GM18868 (cell line): ENCODE measurements at regions not wholly inside any gene's neighbourhood (a gene's known extent, or its start where the extent isn't known, plus 50 kb on each side); places are given as distances from the start of the nearest gene placed in this dataset.
"Not testable (repeated sequence)": the region's sequence is repeated elsewhere in the genome, so short reads cannot be mapped to it uniquely, and the experiment has no call there.

Experiments
- ATAC-seq: cut with Tn5 transposase; IDR thresholded peaks from one replicate; pipeline ENCODE4 v1.9.1; 2021; ENCODE audit warnings: mild to moderate bottlenecking, moderate library complexity; ENCODE audit not compliant: unreplicated experiment

DNA sequence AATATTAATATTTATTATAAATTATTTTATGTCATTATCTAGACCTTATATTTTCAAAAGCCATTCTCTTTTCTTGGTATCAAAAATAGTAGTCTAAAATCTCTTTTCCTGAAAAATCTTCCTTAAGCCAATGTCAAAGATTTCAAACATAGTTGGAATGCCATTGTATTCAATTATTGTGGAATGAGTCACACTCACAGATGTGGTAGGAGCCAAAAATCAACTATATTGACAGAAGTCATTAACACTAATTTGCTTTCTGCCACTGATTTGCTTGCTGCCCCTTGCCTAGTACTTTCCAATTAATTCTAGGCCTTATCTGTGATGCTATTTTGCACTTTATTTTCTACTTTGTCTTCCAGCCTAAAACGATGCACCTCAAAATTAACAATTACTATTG is 1326.3 kb upstream of the GJE1 start:
- ATAC-seq, result no peak

DNA sequence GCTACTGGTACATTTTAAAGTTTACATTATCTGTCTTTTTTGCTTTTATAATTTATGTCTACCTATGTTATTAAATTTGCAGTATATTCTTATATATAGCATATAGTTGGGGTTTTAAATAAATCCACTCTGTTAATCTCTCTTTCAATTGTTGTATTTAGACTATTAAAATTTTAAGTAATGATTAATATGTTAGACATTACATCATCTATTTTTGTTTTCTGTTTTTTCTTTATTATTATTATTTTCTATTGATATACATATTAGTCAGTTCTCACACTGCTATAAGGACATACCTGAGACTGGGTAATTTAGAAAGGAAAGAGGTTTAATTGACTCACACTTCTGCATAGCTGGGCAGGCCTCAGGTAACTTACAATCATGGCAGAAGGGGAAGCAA is 1338.2 kb upstream of the GJE1 start:
- no peak for ATAC-seq

DNA sequence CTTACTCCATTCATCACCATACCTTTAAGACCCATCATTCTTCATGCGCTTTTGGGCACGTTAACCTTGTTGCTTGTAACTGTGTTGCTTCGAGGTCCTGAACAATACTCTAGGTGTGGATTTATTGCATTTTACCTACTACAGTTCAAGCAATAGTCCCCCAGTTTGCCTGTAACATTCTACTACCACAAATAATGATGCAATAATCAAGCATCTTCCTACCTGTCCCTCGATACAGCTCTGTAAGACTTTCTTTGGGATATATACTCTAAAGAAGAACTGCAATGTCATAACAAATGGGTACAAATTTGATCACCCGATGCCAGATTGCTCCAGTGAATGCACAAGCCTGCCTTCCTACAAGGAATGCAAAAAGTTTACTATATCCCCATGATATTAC is 1342.6 kb upstream of the GJE1 start:
- ATAC-seq, result no peak

DNA sequence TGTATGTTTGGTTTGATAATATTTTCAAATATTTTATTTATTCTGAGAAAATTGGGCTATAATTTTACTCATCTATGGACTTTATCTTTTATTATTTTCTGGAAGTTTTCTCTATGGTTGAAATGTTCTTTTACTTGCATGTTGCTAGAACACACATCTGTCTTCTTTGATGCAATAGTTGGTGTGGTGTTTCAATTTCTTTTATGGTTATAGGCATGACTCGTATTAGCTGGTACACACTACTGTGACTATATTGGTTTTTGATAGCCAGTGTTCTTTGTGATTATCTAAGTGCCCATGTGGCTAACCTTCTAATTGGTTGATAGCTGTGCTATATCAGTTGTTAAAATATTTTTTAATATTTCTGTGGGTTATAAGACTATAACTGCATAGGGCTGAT is 1343.3 kb upstream of the GJE1 start:
- no peak for ATAC-seq

DNA sequence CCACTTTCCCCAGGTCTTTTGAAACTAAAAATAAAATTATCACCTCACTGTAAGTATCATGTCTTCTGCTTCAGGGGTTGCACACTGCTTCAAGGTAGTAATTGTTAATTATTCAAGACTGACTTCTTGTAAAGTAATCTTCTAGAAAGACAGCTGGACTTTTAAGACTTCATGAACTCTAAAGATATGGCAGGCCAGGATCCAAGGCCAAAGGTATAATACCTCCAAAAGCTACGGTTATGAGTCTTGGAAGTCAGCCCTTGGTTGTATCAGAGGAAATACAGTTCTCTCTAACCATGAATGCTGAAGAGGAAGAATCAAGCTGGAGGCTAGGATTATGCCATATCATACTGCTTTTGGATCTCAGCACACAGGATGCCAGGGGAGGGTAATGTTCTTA is 1346.8 kb upstream of the GJE1 start:
- no peak for ATAC-seq

DNA sequence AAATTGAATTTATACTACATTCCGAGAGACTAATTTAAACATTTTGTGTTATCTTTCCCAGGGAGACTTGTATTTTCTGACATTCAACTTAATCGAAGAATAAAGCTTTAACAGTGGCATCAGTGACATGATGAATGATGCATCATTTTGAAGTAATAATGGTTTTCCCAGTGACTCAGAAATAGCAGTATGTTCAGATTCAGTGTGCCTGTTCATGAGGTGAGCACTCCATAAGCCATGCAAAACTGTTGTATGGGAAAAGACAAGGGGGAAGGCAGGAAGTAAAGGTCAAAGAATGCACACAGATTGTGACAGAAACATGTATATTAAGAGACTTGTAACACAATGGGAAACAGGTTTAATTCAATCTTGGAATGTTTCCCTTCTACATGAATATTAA is 1348.2 kb upstream of the GJE1 start:
- no peak for ATAC-seq

DNA sequence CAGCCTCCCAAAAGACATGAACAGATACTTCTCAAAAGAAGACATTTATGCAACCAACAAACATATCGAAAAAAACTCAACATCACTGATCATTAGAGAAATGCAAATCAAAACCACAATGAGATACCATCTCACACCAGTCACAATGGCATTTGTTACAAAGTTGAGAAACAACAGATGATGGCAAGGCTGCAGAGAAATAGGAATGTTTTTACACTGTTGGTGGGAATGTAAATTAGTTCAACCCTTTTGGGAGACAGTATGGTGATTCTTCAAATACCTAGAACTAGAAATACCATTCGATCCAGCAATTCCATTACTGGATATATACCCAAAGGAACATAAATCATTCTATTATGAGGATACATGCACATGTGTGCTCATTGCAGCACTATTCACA is 1349.2 kb upstream of the GJE1 start:
- ATAC-seq, result not testable (repeated sequence)

DNA sequence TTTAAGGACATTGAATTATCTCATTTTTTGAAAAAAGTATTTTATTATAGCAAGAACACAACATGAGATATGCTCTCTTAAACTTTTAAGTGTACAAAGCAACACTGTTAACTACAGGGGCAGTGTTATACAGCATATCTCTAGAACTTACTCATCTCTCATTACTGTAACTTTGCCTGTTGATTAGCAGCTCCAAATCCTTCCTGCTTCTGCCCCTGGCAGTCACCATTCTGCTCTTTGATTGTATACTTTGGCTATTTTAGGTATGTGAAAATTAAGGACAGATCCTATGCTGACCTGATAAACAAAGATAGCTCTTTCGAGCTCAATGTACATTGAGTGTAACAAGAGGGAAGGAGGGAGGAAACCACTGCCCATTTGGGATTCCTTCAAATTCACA is 1349.8 kb upstream of the GJE1 start:
- ATAC-seq, result no peak

DNA sequence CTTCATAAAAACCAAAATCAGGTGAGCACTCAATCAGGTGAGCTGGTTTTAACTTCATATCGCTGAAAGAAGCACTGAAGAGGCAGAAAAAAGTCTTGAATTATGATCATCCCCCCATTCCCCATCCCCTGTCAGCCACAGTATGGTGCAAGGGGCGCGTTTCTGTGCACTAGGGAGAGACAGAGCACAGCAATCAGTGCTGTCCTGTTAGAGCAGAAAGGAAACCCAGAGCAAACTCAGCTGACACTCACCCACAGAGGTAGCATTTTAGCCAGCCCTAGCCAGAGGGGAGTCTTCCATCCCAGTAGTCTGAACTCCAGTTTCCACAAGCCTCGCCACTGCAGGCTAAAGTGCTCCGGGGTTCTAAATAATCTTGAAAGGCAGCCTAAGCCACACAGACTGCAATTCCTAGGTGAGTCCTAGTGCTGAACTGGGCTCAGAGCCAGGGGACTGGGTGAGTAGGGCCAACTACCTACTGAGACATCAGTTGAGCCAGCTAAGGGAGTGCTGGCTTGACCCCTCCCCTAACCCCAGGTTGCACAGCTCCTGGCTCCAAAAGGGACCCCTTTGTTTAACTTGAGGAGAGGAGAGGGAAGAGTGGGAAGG is 1352.6 kb upstream of the GJE1 start:
- no peak for ATAC-seq

DNA sequence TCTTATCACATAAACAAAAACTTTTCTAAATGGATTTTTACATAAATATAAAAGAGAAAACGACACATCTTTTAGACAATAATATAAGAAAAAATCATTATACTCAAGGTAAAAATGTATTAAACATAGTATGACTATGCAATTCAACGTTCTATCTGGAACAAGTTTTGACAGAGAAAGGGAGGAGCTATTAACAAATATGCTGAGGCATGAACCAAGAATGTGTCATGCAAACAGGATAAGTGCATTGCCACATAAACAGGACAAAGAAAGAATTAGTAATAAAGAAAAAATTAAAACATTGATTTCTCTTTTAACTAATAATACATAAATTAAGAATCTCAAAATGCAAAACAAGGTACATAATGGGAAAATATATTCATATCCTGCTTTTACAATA is 1353.4 kb upstream of the GJE1 start:
- ATAC-seq, result no peak

DNA sequence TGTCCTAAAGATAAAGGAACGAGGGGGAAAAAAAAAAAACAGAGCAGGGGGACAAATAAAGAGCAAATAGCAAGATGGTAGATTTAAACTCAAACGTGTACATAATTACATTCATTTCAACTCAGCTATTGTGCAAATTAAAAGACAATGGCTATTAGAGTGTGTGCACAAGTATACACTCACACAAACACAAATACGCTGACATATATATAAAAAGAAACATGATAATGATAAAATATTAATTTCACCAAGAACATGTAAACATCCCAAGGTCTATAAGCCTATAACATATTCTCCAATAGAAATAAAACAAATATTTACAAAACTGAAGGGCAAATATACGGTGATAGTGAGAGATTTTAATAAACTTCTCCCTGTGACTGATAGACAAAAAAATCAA is 1354.9 kb upstream of the GJE1 start:
- no peak for ATAC-seq

DNA sequence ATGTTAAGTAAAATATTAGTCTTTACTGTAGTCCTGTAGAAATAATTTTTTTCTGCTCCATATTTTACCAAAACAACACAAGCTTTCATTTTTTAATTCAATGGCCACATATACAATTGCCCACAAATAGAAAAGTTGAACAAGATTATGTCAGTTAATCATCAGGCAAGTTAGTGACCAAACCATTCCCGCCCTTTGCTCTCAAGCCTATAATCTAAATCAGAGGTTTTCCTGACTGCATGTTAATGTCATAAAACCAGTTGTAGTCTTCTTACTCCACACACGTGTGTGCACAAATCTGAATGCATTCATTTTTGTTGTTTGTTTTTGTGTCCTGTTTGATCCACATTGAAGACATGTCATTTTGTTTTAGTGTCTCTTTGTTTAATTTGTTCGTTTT is 1357.7 kb upstream of the GJE1 start:
- ATAC-seq, result no peak

DNA sequence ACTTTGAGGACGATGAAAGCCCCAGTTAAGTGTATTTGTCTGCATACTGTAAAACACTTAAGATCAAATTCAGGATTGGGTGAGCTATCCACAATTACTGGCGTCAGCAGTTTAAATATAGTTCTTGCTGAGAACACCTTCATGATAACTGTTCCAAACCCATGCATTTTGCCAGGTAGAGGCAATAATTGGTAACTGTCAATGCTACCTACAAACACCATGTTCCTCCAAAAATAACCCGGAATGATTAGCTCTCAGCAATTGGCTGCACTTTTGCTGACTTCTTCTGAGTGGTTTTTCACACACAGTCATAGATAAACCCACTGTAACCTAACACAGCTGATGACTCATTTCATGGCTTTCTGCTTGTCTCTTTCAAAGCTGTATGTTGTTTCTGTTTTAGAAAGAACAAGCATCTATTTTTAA is 1358.6 kb upstream of the GJE1 start:
- ATAC-seq, result peak; percentile 100

DNA sequence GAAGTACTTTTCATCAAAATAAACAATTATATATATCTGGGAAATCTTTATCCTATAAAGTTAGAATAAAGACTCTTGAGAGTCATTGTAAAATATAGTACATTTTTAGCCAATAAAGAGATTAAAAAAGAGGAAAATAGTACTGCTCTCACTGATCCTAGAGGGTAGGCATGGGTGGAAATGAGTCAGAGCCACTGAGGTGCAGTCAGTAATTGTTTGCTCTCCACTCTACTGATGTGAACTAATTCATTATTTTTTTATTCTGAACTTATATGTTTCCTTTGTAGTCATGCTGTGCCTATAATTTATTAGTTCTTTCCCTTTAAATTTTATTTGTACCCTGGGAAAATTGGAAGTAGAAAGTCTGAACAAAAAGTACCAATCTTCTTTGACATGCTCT is 1359.4 kb upstream of the GJE1 start:
- no peak for ATAC-seq

DNA sequence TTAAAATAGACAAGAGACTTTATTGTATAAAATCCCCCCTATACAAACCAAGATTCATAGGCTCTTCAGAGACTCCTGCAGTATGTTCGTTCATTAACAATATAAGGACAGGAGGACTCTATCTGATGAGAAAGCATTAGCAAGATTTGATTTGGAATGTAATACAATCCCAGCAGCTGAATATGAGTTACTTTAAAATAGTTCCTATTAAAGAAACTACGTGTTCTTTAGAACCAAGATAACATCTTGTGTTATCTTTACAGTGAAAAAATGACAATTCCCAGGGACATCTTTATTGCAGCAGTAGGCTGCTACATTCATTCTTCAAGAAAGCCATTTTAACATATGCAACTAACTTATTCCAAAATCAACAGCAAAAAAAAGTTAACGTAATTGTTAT is 1360.1 kb upstream of the GJE1 start:
- no peak for ATAC-seq

DNA sequence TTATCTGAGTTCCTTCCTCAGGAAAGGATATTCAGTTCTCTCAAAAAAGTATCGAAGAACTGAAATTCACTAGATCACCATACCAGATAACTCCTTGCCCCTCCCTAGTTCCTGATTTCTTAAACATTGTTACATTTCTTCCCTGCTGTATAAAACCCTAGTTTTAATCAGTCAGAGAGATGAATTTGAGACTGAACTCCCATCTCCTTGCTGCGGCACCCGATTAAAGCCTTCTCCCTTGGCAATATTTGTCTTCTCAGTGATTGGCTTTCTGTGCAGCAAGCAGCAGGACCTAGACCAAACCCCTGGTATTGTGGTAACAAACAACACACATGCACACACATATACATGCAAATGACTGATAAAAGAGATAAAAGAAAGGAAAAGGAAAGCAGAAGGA is 1364.6 kb upstream of the GJE1 start:
- ATAC-seq, result no peak

DNA sequence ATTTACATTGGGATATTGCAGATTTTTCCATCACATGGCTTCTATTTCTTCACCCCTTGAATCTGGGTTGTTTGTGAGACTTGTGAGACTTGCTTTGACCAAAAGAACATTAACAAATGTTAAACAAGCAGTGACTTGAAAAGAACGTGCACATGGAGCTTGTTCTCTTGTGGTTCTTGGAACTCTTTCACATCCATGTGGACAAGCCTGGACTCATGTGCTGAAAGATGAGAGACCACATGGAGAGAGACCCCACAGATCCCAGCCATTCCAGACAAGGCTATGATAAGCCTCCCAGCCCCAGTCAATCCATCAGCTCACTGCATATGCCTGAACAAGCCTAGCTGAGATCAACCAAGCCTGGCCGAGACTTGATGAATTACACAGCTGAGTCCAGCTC is 1365.7 kb upstream of the GJE1 start:
- ATAC-seq, result no peak

DNA sequence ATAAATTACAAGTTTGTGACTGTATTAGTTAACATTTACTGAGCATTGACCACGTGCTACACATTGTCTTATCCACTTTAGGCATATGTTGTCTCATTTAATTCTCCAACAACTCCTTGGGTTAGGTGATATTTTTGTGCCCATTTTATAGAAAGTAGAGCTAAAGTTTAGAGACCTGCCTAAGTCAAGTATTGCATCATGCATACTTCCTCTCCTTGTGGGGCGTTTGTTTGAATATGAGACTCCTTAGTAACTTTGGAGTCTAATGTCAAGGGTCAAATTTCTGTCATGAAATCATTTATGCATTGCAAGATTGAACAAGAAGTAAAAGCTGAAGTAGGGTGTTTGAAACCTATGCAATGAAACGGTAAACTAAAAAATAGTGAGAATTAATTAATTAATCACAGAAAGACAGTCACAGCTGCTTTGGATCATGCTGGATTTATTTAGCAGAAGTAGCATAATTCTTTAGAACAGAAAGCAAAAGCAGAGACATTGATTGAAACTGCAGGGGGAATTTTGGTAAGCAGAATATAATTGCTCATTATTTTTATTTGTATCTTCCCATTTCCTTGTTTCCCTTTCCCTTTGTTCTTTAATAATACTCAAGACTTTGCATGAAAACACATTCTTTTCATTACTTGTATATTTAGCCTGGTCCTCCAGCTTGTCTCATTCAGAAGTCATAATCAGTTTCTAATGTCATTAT is 1374.4 kb upstream of the GJE1 start:
- ATAC-seq, result no peak

DNA sequence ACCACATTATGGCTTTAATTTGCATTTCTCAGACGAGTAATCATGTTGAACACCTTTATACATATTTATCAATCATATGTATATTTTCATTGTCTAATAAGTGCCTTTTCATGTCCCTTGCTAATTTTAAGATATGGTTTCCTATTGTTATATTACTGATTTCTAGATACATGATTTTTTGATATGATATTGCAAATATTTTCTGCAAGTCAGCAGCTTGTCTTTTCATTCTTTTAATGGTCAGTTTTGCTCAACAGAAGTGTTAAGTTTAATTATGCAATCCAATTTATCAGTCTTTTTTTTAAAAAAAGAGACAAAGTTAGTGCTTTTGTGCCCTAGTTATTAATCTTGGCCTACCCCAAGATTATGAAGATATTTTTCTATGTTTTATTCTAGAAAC is 1377.8 kb upstream of the CITED2 start:
- ATAC-seq, result no peak

DNA sequence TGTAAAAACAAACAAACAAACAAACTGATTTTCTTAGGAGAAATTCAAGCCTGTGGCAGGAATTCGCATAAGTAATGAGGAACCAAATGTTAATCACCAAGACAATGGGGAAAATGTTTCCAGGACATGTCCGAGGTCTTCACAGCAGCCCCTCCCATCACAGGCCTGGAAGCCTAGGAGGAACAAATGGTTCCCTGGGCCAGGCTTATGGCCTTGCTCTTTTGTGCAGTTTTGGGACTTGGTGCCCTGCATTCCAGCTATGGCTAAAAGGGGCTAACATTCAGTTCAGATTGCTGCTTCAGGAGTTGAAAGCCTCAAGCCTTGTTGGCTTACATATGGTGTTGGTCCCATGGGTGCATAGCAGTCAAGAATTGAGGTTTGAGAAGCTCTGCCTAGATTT is 1372.7 kb upstream of the CITED2 start:
- ATAC-seq, result no peak

DNA sequence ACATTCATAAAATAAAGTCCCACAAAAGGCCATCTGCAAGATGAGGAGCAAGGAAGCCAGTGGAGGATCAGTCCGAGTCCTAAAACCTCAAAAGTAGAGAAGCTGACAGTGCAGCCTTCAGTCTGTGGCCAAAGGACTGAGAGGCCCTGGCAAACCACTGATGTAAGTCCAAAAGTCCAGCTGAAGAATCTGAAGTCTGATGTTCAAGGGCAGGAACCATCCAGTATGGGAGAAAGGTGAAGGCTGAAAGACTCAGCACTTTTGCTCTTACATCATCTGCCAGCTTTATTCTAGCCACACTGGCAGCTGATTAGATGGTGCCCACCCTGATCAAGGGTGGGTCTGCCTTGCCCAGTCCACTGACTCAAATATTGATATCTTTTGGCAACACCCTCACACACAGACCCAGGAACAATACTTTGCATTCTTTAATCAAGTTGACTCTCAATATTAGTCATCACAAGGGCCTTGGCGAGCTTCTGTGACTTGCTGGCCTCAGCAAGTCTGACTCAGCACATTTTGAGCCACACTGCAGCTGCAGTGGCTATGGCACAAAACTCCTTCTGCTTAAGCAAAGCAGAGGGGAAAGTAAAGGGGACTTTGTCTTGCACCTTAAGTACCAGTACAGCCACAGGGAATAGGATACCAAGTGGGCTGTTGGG is 1370.3 kb upstream of the CITED2 start:
- ATAC-seq, result peak; percentile 78

DNA sequence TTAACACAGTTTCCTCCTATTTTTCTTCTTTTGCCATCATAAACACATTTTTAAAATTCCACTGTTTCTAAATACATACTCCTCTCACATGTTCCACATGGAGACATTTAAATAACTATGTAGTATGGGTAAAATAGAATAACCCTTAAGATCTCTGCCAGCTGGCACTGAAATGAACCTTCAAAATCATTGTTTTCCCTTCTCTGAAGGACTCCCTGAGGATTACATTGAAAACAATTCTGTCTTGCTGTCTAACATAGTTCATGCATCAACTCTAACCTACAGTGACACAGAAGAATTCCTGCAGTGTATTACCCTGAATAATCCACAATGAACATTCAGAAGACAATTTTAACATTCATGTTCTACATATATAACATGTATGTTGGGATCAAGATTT is 1361.8 kb upstream of the CITED2 start:
- ATAC-seq, result no peak

DNA sequence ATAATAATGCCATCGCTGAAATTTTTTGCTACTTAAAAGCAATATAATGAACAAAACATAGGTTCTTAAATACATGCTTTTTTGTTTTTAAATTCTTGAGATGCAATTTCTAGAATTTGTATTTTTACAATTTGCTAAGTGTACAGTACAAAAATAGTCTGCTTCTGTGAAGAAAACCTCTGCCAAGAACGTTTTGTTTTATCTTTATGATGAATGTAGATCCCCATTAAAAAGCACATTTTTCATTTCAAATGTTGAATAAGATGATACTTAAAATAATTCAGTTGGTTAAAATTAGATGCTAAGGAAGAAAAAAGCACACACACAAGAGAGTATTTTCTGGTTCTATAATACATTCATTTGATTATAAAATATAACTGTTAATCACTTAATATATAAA is 1358.5 kb upstream of the CITED2 start:
- no peak for ATAC-seq
